Astrocyte of the cerebellum (primary cell): ENCODE measurements at regions not wholly inside any gene's neighbourhood (a gene's known extent, or its start where the extent isn't known, plus 50 kb on each side); places are given as distances from the start of the nearest gene placed in this dataset.

ENCODE experiments used
- DNase-seq: peaks from one replicate; pipeline ENCODE4 v3.0.0-alpha.2; 2011; ENCODE audit warnings: low read depth
- H3K4me3 ChIP-seq: 2 replicates; pipeline ENCODE4 v1.5.1; 2011; ENCODE audit warnings: mild to moderate bottlenecking, low read depth, low read length, moderate library complexity
- in situ Hi-C: cut with HindIII; loops from 2 replicates; pipeline ENCODE4 v1.10.0; 2017; ENCODE audit warnings: low sequenced_read_pairs
- TF ChIP-seq, protein P1 (sequence below): IDR thresholded peaks from 2 replicates; pipeline ENCODE4 v1.5.1; 2012; ENCODE audit warnings: low read length, low read depth, moderate library complexity, mild to moderate bottlenecking; ENCODE audit errors: missing control alignments

DNA sequence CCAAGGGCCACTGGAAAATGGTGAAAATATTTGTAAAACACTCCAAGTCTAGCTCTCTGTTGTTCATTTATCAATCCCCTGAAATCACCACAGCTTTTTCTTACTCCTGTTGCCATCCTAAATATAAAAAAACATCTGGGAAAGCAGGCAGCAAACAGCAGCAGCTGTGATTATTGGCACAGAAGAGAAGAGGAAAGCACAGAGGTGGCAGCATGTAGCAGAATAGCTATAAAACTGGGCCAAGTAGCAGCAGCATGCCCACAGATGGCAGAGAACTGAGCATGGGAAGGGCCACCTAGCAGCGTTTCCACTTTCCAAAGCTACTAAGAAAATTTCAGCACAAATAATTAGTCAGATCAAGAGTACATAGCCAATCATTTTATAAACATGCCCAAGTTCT lies 307.2 kb downstream of the SLC7A11 start:
- in situ Hi-C loops, result loop anchor here (5.0 kb wide), 1 partner anchor 62 kb away; no protein-coding TSS in a partner anchor
- no peak for DNase-seq
- no peak overlapping the region for H3K4me3 ChIP-seq
- TF ChIP-seq, protein P1, sequence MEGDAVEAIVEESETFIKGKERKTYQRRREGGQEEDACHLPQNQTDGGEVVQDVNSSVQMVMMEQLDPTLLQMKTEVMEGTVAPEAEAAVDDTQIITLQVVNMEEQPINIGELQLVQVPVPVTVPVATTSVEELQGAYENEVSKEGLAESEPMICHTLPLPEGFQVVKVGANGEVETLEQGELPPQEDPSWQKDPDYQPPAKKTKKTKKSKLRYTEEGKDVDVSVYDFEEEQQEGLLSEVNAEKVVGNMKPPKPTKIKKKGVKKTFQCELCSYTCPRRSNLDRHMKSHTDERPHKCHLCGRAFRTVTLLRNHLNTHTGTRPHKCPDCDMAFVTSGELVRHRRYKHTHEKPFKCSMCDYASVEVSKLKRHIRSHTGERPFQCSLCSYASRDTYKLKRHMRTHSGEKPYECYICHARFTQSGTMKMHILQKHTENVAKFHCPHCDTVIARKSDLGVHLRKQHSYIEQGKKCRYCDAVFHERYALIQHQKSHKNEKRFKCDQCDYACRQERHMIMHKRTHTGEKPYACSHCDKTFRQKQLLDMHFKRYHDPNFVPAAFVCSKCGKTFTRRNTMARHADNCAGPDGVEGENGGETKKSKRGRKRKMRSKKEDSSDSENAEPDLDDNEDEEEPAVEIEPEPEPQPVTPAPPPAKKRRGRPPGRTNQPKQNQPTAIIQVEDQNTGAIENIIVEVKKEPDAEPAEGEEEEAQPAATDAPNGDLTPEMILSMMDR, result no peak

DNA sequence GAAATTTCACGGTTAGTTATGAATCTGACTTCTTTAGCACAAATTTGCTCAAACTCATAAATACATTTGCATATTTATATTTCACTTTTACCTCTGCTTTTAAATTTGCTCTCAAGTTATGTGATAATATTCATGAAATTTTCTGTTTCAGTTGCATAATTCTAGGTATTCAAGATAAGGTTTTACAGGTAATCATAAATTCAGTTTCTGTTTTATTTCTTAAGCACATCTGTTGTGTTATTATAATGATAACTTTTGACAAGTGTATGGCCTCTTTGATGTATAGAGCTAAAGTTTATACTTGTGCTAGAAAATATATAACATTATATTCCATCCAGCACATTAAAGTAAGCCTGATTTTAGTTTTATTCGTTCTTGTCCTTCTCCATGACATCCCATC lies 308.1 kb downstream of the SLC7A11 start:
- TF ChIP-seq, protein P1, result no peak

DNA sequence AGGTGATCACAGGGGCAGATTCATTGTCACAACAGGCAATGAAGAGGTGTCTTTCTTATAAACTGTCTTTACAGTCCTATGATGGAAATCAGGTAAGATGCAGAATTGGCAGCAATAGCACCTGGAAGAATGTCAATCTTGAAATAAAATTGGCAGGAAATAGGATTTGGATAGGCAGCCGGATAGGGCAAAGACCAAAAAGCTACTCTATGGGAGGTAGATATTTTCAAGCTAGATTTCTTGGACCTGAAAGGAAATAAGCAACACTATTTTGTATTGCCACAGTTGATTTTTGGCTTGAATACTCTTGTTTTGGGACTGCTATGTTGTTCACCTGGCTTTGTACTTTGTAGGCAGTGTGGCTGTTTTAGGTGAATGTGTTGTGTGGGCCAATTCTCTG lies 314.2 kb downstream of the SLC7A11 start:
- TF ChIP-seq, protein P1, result no peak
- in situ Hi-C loops, result no loop called here
- no peak overlapping the region for H3K4me3 ChIP-seq
- no peak for DNase-seq

More for the DNA sequence above, 308.1 kb downstream of the SLC7A11 start:
- DNase-seq, result no peak
- in situ Hi-C loops, result no loop called here
- no peak overlapping the region for H3K4me3 ChIP-seq

DNA sequence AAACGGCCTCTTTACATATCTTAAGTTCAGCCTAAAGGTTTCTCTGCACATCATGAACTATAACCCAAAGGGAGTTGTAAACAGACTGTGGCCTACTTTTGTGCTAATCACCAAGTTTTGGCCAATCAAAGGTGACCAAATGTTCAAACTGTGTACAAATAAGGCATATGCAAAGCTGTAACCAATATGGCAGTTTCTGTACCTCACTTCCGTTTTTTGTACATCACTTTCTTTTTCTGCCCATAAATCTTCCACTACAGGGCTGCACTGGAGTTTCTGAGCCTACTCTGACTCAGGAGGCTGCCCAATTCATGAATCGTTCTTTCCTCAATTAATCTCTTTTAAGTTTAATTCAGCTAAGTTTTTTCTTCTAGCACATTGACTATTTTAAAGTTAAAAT lies 318.7 kb downstream of the SLC7A11 start:
- DNase-seq, result no peak
- in situ Hi-C loops, result no loop called here
- H3K4me3 ChIP-seq, result no peak overlapping the region
- TF ChIP-seq, protein P1, result no peak

DNA sequence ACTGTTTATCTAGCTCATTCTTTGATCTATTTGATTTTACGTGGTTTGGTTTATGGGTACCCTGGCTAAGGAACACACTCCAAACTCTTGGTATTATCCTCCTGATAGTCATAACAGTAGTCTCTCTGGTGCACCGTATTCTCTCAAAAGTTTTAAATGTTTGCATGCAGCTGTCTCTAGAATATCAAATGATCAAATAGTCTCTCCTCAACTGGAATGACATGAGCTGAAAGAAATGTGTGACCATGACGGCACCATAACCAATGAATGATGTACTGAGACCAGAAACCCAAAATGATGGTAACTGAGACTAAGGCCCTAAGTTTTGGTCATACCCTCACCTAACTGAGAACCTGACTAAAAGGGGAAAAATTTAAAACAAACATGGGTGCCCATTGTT lies 319.4 kb downstream of the SLC7A11 start:
- TF ChIP-seq, protein P1, result no peak
- in situ Hi-C loops, result no loop called here
- no peak overlapping the region for H3K4me3 ChIP-seq
- no peak for DNase-seq

DNA sequence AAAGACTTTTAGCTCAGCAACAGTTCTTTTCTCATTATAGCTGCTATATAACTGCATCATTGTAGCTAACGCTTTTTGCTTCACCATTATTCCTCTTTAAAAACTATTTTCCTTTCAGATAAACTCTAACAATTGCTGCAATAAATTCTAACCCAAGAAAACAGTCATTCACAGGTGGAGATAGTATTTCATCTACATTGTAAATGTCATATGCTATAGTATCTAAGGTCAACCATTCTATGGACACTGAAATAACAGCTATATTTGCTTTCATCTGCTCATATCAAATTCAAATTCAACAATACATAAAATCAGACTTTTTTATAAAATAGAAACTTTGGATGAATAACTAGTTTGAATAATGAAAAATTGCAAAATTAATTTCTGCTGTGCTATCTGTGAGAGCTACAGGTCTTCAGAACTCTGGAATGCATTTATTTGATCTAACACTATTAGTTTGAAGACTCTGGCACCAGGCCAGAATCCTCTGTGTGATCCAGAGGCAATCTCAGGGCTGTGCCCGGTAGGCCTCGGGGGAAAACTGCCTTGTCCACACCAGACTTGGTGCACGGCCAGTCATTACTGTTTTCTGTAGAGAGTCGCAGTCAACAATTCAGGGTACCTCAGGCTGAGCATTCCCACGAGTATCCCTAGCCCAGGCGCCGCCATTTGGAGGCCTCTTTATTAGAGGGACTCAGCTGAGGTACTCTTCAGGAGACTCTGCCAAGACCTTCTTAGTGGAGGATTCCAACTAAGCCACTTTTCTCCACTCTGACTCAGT lies 332.4 kb downstream of the SLC7A11 start:
- in situ Hi-C loops, result no loop called here
- H3K4me3 ChIP-seq, result no peak overlapping the region
- DNase-seq, result no peak
- TF ChIP-seq, protein P1, result no peak
